Peyer's patch (tissue), 4 donors: ENCODE measurements at regions not wholly inside any gene's neighbourhood (a gene's known extent, or its start where the extent isn't known, plus 50 kb on each side); places are given as distances from the start of the nearest gene placed in this dataset.

ENCODE experiments used
- DNase-seq, 3 donors: peaks; one replicate each; pipeline ENCODE4 v3.0.0-alpha.2; 2017 to 2019
- H3K27ac ChIP-seq, 4 donors: fragments of 200-600 bp; sonication (generic); one replicate each; pipeline ENCODE4 v1.5.1; 2016 to 2019
- H3K27me3 ChIP-seq, 2 donors: fragments of 200-600 bp; sonication (generic); one replicate each; pipeline ENCODE4 v1.5.1; 2019
- H3K36me3 ChIP-seq, 3 donors: fragments of 200-600 bp; sonication (generic); one replicate each; pipeline ENCODE4 v1.5.1; 2016 to 2019
- H3K4me1 ChIP-seq, 4 donors: fragments of 200-600 bp; sonication (generic); one replicate each; pipeline ENCODE4 v1.5.1; 2016 to 2019
- H3K4me3 ChIP-seq, 4 donors: fragments of 200-600 bp; sonication (generic); 1 replicate in 3 of 4; 2 replicates in 1 of 4; pipeline ENCODE4 v1.5.1; 2016 to 2019; ENCODE audit warnings: mild to moderate bottlenecking in 1 of 4
- H3K9me3 ChIP-seq, 4 donors: fragments of 200-600 bp; sonication (generic); one replicate each; pipeline ENCODE4 v1.5.1; 2016 to 2019; ENCODE audit warnings: mild to moderate bottlenecking in 1 of 4
- POLR2A ChIP-seq, 2 donors: fragments of 450-650 bp; IDR thresholded peaks; one replicate each; pipeline ENCODE4 v1.5.1; 2017; ENCODE audit warnings: antibody characterized with exemption in 2 of 2, mild to moderate bottlenecking in 2 of 2, moderate library complexity in 2 of 2
- TF ChIP-seq, protein P1 (sequence below), 6 experiments: fragments of 450-650 bp in 4 of 6; fragments of 200-600 bp in 2 of 6; sonication (generic) in 1 of 6; IDR thresholded peaks; one replicate each; pipeline ENCODE4 v1.5.1; 2017 to 2019; ENCODE audit warnings: antibody characterized with exemption in 6 of 6, mild to moderate bottlenecking in 3 of 6, moderate library complexity in 1 of 6

- Histone ChIP-seq H3K27ac (no peak overlapping the region), H3K4me1 (no peaks in the 10 kb centered on the region), H3K36me3 (no peaks in the 10 kb centered on the region), H3K27me3 (no peaks in the 10 kb centered on the region), H3K4me3 (no peak overlapping the region), H3K9me3 (no peaks in the 10 kb centered on the region)
- TF ChIP-seq POLR2A (IDR thresholded peaks at IDR 0.05): no peak
- no peak for DNase-seq
Observed at GRCh38 chr10:28776519-28776918, 99.2 kb downstream of the BAMBI start.

DNA sequence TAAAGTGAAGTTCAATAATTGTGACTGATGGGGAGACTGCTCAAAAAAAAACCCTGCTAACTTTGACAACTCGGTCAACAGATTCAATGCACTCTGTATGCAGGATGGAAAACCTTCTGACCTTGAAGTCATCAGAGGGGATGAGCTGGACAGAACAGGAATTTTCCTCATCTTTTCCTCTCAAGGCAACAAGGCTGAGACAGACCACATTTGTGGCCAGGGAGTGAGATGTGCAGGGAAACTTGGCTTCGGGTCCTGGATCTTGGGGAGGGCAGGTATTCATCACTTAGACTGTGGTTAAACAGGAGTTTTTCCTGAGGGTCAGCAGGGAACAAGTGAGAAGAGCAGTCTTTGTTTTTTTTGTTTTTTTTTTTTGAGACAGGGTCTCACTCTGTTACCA is 100.6 kb downstream of the BAMBI start:
- no peaks in the 10 kb centered on the region for H3K4me1 ChIP-seq
- H3K27ac ChIP-seq: no peak overlapping the region
- no peaks in the 10 kb centered on the region for H3K36me3 ChIP-seq
- H3K4me3 ChIP-seq: no peak overlapping the region
- DNase-seq: no peak
- no peaks in the 10 kb centered on the region for H3K27me3 ChIP-seq
- no peak for TF ChIP-seq POLR2A (IDR thresholded peaks at IDR 0.05)
- TF ChIP-seq, protein P1, sequence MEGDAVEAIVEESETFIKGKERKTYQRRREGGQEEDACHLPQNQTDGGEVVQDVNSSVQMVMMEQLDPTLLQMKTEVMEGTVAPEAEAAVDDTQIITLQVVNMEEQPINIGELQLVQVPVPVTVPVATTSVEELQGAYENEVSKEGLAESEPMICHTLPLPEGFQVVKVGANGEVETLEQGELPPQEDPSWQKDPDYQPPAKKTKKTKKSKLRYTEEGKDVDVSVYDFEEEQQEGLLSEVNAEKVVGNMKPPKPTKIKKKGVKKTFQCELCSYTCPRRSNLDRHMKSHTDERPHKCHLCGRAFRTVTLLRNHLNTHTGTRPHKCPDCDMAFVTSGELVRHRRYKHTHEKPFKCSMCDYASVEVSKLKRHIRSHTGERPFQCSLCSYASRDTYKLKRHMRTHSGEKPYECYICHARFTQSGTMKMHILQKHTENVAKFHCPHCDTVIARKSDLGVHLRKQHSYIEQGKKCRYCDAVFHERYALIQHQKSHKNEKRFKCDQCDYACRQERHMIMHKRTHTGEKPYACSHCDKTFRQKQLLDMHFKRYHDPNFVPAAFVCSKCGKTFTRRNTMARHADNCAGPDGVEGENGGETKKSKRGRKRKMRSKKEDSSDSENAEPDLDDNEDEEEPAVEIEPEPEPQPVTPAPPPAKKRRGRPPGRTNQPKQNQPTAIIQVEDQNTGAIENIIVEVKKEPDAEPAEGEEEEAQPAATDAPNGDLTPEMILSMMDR (IDR thresholded peaks at IDR 0.05): no peak
- H3K9me3 ChIP-seq: no peaks in the 10 kb centered on the region

- Histone ChIP-seq H3K4me1 (no peaks in the 10 kb centered on the region), H3K27ac (no peak overlapping the region), H3K36me3 (no peaks in the 10 kb centered on the region), H3K27me3 (no peaks in the 10 kb centered on the region), H3K9me3 (no peaks in the 10 kb centered on the region), H3K4me3 (no peak overlapping the region)
- TF ChIP-seq, protein P1 (IDR thresholded peaks at IDR 0.05): no peak
- no peak for TF ChIP-seq POLR2A (IDR thresholded peaks at IDR 0.05)
- DNase-seq: no peak
Observed at GRCh38 chr10:28778524-28778923, 101.2 kb downstream of the BAMBI start.

GRCh38 chr10:28781296-28781695 is 104.0 kb downstream of the BAMBI start:
- DNase-seq: no peak
- Histone ChIP-seq H3K36me3 (no peaks in the 10 kb centered on the region), H3K9me3 (no peaks in the 10 kb centered on the region), H3K4me3 (no peak overlapping the region), H3K27me3 (no peaks in the 10 kb centered on the region), H3K4me1 (no peaks in the 10 kb centered on the region), H3K27ac (no peak overlapping the region)
- no peak for TF ChIP-seq POLR2A (IDR thresholded peaks at IDR 0.05)
- TF ChIP-seq, protein P1 (IDR thresholded peaks at IDR 0.05): no peak

DNA sequence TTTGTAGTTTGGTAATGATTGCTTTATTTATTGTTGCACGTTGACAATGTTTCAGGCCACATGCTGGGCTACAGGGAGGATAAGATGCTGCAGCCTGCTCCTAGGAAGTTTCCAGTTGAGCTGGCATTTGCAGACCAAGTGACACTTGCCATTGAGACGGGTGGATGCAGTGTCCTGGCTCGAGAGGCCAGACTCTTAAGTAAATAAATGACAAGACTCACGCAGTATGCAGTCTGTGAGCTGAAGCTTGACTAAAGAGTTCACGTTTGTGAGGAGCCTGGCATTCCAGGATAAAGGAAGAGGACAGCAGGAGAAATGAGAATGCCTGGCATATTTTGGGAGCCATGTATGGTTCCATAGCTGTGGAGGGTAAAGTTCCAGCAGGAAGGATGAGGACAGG is 105.8 kb downstream of the BAMBI start:
- no peak for DNase-seq
- Histone ChIP-seq H3K27ac (no peak overlapping the region), H3K36me3 (no peaks in the 10 kb centered on the region), H3K9me3 (no peaks in the 10 kb centered on the region), H3K27me3 (no peaks in the 10 kb centered on the region), H3K4me3 (no peak overlapping the region), H3K4me1 (no peaks in the 10 kb centered on the region)
- no peak for TF ChIP-seq POLR2A (IDR thresholded peaks at IDR 0.05)
- TF ChIP-seq, protein P1 (IDR thresholded peaks at IDR 0.05): no peak

GRCh38 chr10:28785018-28785417 is 107.7 kb downstream of the BAMBI start:
- H3K27ac ChIP-seq: no peak overlapping the region
- H3K36me3 ChIP-seq: no peaks in the 10 kb centered on the region
- H3K27me3 ChIP-seq: no peaks in the 10 kb centered on the region
- H3K4me1 ChIP-seq: no peaks in the 10 kb centered on the region
- no peak for TF ChIP-seq POLR2A (IDR thresholded peaks at IDR 0.05)
- TF ChIP-seq, protein P1 (IDR thresholded peaks at IDR 0.05): no peak
- DNase-seq: no peak
- H3K9me3 ChIP-seq: no peaks in the 10 kb centered on the region
- H3K4me3 ChIP-seq: no peak overlapping the region
